BE2C (cell line): ENCODE measurements at regions not wholly inside any gene's neighbourhood (a gene's known extent, or its start where the extent isn't known, plus 50 kb on each side); places are given as distances from the start of the nearest gene placed in this dataset.

Source experiments
- DNase-seq: peaks from one replicate; pipeline ENCODE4 v3.0.0-alpha.2; 2020
- H3K27me3 ChIP-seq: fragments of 250-450 bp; sonication (Bioruptor Pico); 2 replicates; pipeline ENCODE4 v1.5.1; 2020; ENCODE audit warnings: mild to moderate bottlenecking
- H3K36me3 ChIP-seq: fragments of 250-450 bp; sonication (Bioruptor Pico); 2 replicates; pipeline ENCODE4 v1.5.1; 2020; ENCODE audit warnings: mild to moderate bottlenecking
- H3K4me1 ChIP-seq: fragments of 250-450 bp; sonication (Bioruptor Pico); 2 replicates; pipeline ENCODE4 v1.5.1; 2020
- H3K4me3 ChIP-seq: 2 replicates; pipeline ENCODE4 v1.5.1; 2011; ENCODE audit warnings: low read depth, low read length
- H3K9me3 ChIP-seq: fragments of 250-450 bp; sonication (Bioruptor Pico); 2 replicates; pipeline ENCODE4 v1.5.1; 2020
- CTCF ChIP-seq: IDR thresholded peaks from 2 replicates; pipeline ENCODE4 v1.5.1; 2012; ENCODE audit warnings: mild to moderate bottlenecking, low read depth, low read length

- no peak for DNase-seq
- no peak overlapping the region for H3K4me3 ChIP-seq
- H3K27me3 ChIP-seq: no peaks in the 10 kb centered on the region
- no peaks in the 10 kb centered on the region for H3K36me3 ChIP-seq
- no peak for TF ChIP-seq CTCF
- H3K9me3 ChIP-seq: no peaks in the 10 kb centered on the region
- no peaks in the 10 kb centered on the region for H3K4me1 ChIP-seq
Measured at GRCh38 chr10:36666451-36666850, 458.9 kb upstream of the ANKRD30A start.

GRCh38 chr10:36662571-36662970 is 462.8 kb upstream of the ANKRD30A start:
- DNase-seq: no peak
- H3K9me3 ChIP-seq: no peaks in the 10 kb centered on the region
- no peaks in the 10 kb centered on the region for H3K4me1 ChIP-seq
- no peak overlapping the region for H3K4me3 ChIP-seq
- H3K36me3 ChIP-seq: no peaks in the 10 kb centered on the region
- TF ChIP-seq CTCF: no peak
- no peaks in the 10 kb centered on the region for H3K27me3 ChIP-seq

- TF ChIP-seq CTCF: no peak
- no peak for DNase-seq
- Histone ChIP-seq H3K27me3 (no peaks in the 10 kb centered on the region), H3K9me3 (no peaks in the 10 kb centered on the region), H3K4me1 (no peaks in the 10 kb centered on the region), H3K36me3 (no peaks in the 10 kb centered on the region), H3K4me3 (no peak overlapping the region)
Measured at GRCh38 chr10:36650274-36650673, 475.1 kb upstream of the ANKRD30A start.

GRCh38 chr10:36647540-36647939 is 477.9 kb upstream of the ANKRD30A start:
- no peaks in the 10 kb centered on the region for H3K9me3 ChIP-seq
- no peak for TF ChIP-seq CTCF
- no peak overlapping the region for H3K4me3 ChIP-seq
- H3K36me3 ChIP-seq: no peaks in the 10 kb centered on the region
- DNase-seq: no peak
- H3K27me3 ChIP-seq: no peaks in the 10 kb centered on the region
- no peaks in the 10 kb centered on the region for H3K4me1 ChIP-seq

- Histone ChIP-seq H3K4me3 (no peak overlapping the region), H3K36me3 (no peaks in the 10 kb centered on the region), H3K9me3 (no peaks in the 10 kb centered on the region), H3K4me1 (no peaks in the 10 kb centered on the region), H3K27me3 (no peaks in the 10 kb centered on the region)
- TF ChIP-seq CTCF: no peak
- DNase-seq: no peak
Measured at GRCh38 chr10:36640626-36641025, 484.8 kb upstream of the ANKRD30A start.

- Histone ChIP-seq H3K27me3 (no peaks in the 10 kb centered on the region), H3K36me3 (no peaks in the 10 kb centered on the region), H3K4me3 (no peak overlapping the region), H3K4me1 (no peaks in the 10 kb centered on the region), H3K9me3 (no peaks in the 10 kb centered on the region)
- no peak for TF ChIP-seq CTCF
- DNase-seq: no peak
Measured at GRCh38 chr10:36638462-36639155, 486.8 kb upstream of the ANKRD30A start.
